NT2/D1 (cell line): ENCODE measurements at regions not wholly inside any gene's neighbourhood (a gene's known extent, or its start where the extent isn't known, plus 50 kb on each side); places are given as distances from the start of the nearest gene placed in this dataset.

Experiments used
- SUZ12 ChIP-seq: IDR thresholded peaks from 2 replicates; pipeline ENCODE4 v1.6.1; 2011; ENCODE audit not compliant: insufficient read length, insufficient read depth; ENCODE audit errors: extremely low read depth
- YY1 ChIP-seq: IDR thresholded peaks from 2 replicates; pipeline ENCODE4 v1.6.1; 2011; ENCODE audit not compliant: insufficient read length, insufficient read depth
- ZNF274 ChIP-seq: IDR thresholded peaks from 2 replicates; pipeline ENCODE4 v1.6.1; 2011; ENCODE audit warnings: mild to moderate bottlenecking, low read depth, low read length

DNA sequence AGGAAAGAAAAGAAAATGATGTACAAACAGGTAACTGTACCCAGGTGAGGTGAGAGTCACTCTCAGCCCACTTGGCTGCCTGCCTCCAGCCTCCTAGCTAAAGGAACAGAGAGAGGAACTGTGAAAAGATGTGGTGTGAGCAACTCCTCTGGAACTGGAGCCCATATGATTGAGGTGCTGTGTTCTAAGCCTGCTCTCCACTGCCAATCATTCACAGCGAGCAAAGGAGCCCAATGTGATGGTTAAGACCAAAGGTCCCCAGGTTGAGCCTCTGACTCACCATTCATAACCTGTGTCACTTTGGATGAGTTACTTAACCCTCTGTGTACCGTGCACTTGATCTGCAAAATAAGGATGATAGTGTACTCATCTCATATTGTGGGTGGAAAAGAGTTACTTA, 868.1 kb upstream of the AUTS2 start:
- TF ChIP-seq ZNF274 (no peak), YY1 (no peak), SUZ12 (no peak)
